K562 (cell line): ENCODE measurements at regions not wholly inside any gene's neighbourhood (a gene's known extent, or its start where the extent isn't known, plus 50 kb on each side); places are given as distances from the start of the nearest gene placed in this dataset.

Source experiments
- ATAC-seq: fragments of 200-7000 bp; cut with Tn5 transposase; 3 replicates; pipeline ENCODE4 v1.9.1; 2020; ENCODE audit warnings: moderate library complexity
- BruUV-seq: library from RNA; stranded (reverse); fragments of 400-500 nt; replicated peaks from 2 replicates; lab custom pipeline; 2021; lab: Mats Ljungman, UMichigan
- CTCF ChIA-PET: fragments of 300-600 bp; formaldehyde crosslinking; extraction: SDS; loops from one replicate; lab custom pipeline; 2021; ENCODE audit warnings: low intra/inter-chr PET ratio; lab: Yijun Ruan, JAX
- POLR2A ChIA-PET: fragments of 300-600, 350-650 bp; sonication (Branson Sonifier 250); formaldehyde crosslinking; extraction: SDS; loops from one replicate; lab custom pipeline; 2021; ENCODE audit warnings: antibody characterized with exemption, inconsistent platforms; lab: Yijun Ruan, JAX
- DNase-seq, 4 experiments: peaks; one replicate each; pipeline versions ENCODE4 v3.0.0 to v3.0.0-alpha.2; 2011 to 2018; ENCODE audit warnings: low spot score in 3 of 4, mixed read lengths in 3 of 4; ENCODE audit errors: extremely low read depth in 1 of 4
- FAIRE-seq: peaks from 2 replicates; lab custom pipeline; 2011; peaks lifted over from hg19 to GRCh38; lab: Jason Lieb, UNC
- H2AFZ ChIP-seq: 2 replicates; pipeline ENCODE4 v1.6.0; 2011; ENCODE audit warnings: low read depth, low read length, control low read depth, inconsistent platforms
- H3K27ac ChIP-seq: fragments of 200-600 bp; 3 replicates; pipeline ENCODE4 v1.8.0; 2011; ENCODE audit warnings: low read depth, mild to moderate bottlenecking, control low read depth, inconsistent platforms, low read length, moderate library complexity, mixed read lengths; ENCODE audit errors: extremely low read depth
- H3K27me3 ChIP-seq, 2 experiments: fragments of 300-600 bp in 1 of 2; 2 replicates in 1 of 2; 3 replicates in 1 of 2; pipeline versions ENCODE4 v1.6.0 to v1.8.0; 2011; ENCODE audit warnings: inconsistent platforms in 2 of 2, low read length in 2 of 2, mild to moderate bottlenecking in 1 of 2, mixed read lengths in 1 of 2, moderate library complexity in 1 of 2; ENCODE audit not compliant: control insufficient read depth in 2 of 2, insufficient read depth in 2 of 2
- H3K36me3 ChIP-seq: fragments of 300-600 bp; 3 replicates; pipeline ENCODE4 v1.8.0; 2011; ENCODE audit warnings: mild to moderate bottlenecking, low read length, inconsistent platforms; ENCODE audit not compliant: control insufficient read depth, insufficient read depth
- H3K4me1 ChIP-seq, 2 experiments: fragments of 200-600 bp in 1 of 2; replicated peaks in 1 of 2; 2 replicates in 1 of 2; 3 replicates in 1 of 2; pipeline versions ENCODE4 v1.5.1 to v1.8.0; 2011; ENCODE audit warnings: inconsistent platforms in 2 of 2, low read length in 2 of 2, mild to moderate bottlenecking in 1 of 2, mixed read lengths in 1 of 2, moderate library complexity in 1 of 2; ENCODE audit not compliant: control insufficient read depth in 2 of 2, insufficient read depth in 2 of 2
- H3K4me2 ChIP-seq: 2 replicates; pipeline ENCODE4 v1.6.1; 2011; ENCODE audit warnings: low read length, control low read depth, inconsistent platforms, mixed read lengths; ENCODE audit not compliant: insufficient read depth
- H3K4me3 ChIP-seq: fragments of 200-600 bp; sonication (generic), shearing (Covaris generic); 2 replicates; pipeline ENCODE4 v1.5.1; 2016; ENCODE audit warnings: control low read depth, inconsistent platforms
- H3K79me2 ChIP-seq: fragments of 200-600 bp; 3 replicates; pipeline ENCODE4 v1.8.0; 2011; ENCODE audit warnings: low read length, inconsistent platforms; ENCODE audit not compliant: control insufficient read depth, insufficient read depth
- H3K9ac ChIP-seq, 2 experiments: 2 replicates each; pipeline versions ENCODE4 v1.6.0 to v1.6.1; 2011; ENCODE audit warnings: low read depth in 2 of 2, low read length in 2 of 2, control low read depth in 1 of 2, inconsistent platforms in 1 of 2, mild to moderate bottlenecking in 1 of 2, mixed read lengths in 1 of 2; ENCODE audit not compliant: insufficient read depth in 1 of 2
- H3K9me1 ChIP-seq: one replicate; pipeline ENCODE4 v1.6.0; 2011; ENCODE audit warnings: inconsistent platforms, mild to moderate bottlenecking, low read length, moderate library complexity; ENCODE audit not compliant: control insufficient read depth, insufficient read depth
- H3K9me3 ChIP-seq: replicated peaks from 2 replicates; pipeline ENCODE4 v1.5.1; 2011; ENCODE audit warnings: low read depth, low read length, inconsistent platforms; ENCODE audit not compliant: control insufficient read depth, insufficient read depth
- H4K20me1 ChIP-seq: replicated peaks from 2 replicates; pipeline ENCODE4 v1.6.1; 2011; ENCODE audit warnings: low read length, inconsistent platforms, mixed read lengths; ENCODE audit not compliant: control insufficient read depth, insufficient read depth
- CBX2 ChIP-seq: fragments of 200-600 bp; sonication (generic); IDR thresholded peaks from one replicate; pipeline ENCODE4 v1.6.1; 2012; ENCODE audit warnings: mild to moderate bottlenecking, low read length, inconsistent platforms; ENCODE audit not compliant: insufficient read depth, poor library complexity, severe bottlenecking
- DLX4 ChIP-seq: fragments of 250-450 bp; sonication (Bioruptor Pico); IDR thresholded peaks from 2 replicates; pipeline ENCODE4 v1.6.1; 2021; ENCODE audit warnings: mild to moderate bottlenecking
- HDAC2 ChIP-seq: fragments of 450-650 bp; IDR thresholded peaks from 2 replicates; pipeline ENCODE4 v1.6.1; 2016; ENCODE audit warnings: mild to moderate bottlenecking
- ILF3 ChIP-seq: fragments of 450-650 bp; IDR thresholded peaks from 2 replicates; pipeline ENCODE4 v1.6.1; 2018; ENCODE audit warnings: antibody characterized with exemption, mild to moderate bottlenecking, moderate library complexity, borderline replicate concordance
- KDM1A ChIP-seq, 2 experiments: fragments of 450-650 bp; IDR thresholded peaks; 2 replicates each; pipeline ENCODE4 v1.6.1; 2016; ENCODE audit warnings: mild to moderate bottlenecking in 2 of 2
- MAX ChIP-seq: sonication (generic); formaldehyde crosslinking; IDR thresholded peaks from 2 replicates; pipeline ENCODE4 v1.9.0; 2022; ENCODE audit warnings: mild to moderate bottlenecking, missing genetic modification reagents
- MNT ChIP-seq, 2 experiments: fragments of 450-650 bp; conservative IDR thresholded peaks; 2 replicates each; pipeline ENCODE4 v1.6.1; 2017; ENCODE audit warnings: mild to moderate bottlenecking in 2 of 2, moderate library complexity in 2 of 2
- POLR2B ChIP-seq: fragments of 450-650 bp; IDR thresholded peaks from 2 replicates; pipeline ENCODE4 v1.6.1; 2018; ENCODE audit warnings: low read depth; ENCODE audit not compliant: partially characterized antibody
- SETDB1 ChIP-seq: IDR thresholded peaks from one replicate; pipeline ENCODE4 v1.6.1; 2012; ENCODE audit warnings: low read length, control low read depth, inconsistent platforms
- SPI1 ChIP-seq: IDR thresholded peaks from 2 replicates; pipeline ENCODE4 v1.6.1; 2011; ENCODE audit warnings: low read depth, low read length, control low read depth, borderline replicate concordance
- SREBF1 ChIP-seq: fragments of 150-350 bp; IDR thresholded peaks from 2 replicates; pipeline ENCODE4 v1.6.1; 2014; ENCODE audit warnings: antibody characterized with exemption, low read depth, low read length, borderline replicate concordance
- TCFL5 ChIP-seq: fragments of 250-450 bp; sonication (Bioruptor Pico); conservative IDR thresholded peaks from 2 replicates; pipeline ENCODE4 v1.6.1; 2021; ENCODE audit warnings: mild to moderate bottlenecking, moderate library complexity, matching md5 sums
- XRCC3 ChIP-seq: fragments of 450-650 bp; IDR thresholded peaks from 2 replicates; pipeline ENCODE4 v1.6.1; 2017; ENCODE audit warnings: mild to moderate bottlenecking, moderate library complexity
- ZNF124 ChIP-seq: sonication (generic); formaldehyde crosslinking; IDR thresholded peaks from 2 replicates; pipeline ENCODE4 v1.8.1; 2022; ENCODE audit warnings: missing genetic modification reagents
- ZNF146 ChIP-seq: IDR thresholded peaks from one replicate; pipeline ENCODE4 v1.6.1; 2018; ENCODE audit warnings: missing compliant biosample characterization; ENCODE audit not compliant: unreplicated experiment
- ZNF175 ChIP-seq: fragments of 200-800 bp; sonication (Bioruptor generic); IDR thresholded peaks from 2 replicates; pipeline ENCODE4 v1.6.1; 2016; ENCODE audit warnings: low read depth, mild to moderate bottlenecking, missing genetic modification characterization, missing compliant biosample characterization
- ZNF431 ChIP-seq: sonication (generic); formaldehyde crosslinking; IDR thresholded peaks from 2 replicates; pipeline ENCODE4 v1.8.0; 2022; ENCODE audit warnings: mild to moderate bottlenecking, missing genetic modification reagents
- ZNF586 ChIP-seq: fragments of 450-650 bp; formaldehyde crosslinking; conservative IDR thresholded peaks from 2 replicates; pipeline ENCODE4 v1.4.0; 2020; ENCODE audit warnings: mild to moderate bottlenecking, moderate library complexity
- WGBS: fragments of 100-300 bp; shearing (Covaris generic); methylation state at CpG from one replicate; pipeline ENCODE4 v1.1.6; 2016; ENCODE audit warnings: low coverage, mixed read lengths; ENCODE audit not compliant: insufficient coverage; ENCODE audit errors: missing lambda C conversion rate; 5-methylcytosine and 5-hydroxymethylcytosine counted together
- in situ Hi-C: fragments of 300-500 bp; cut with MboI; formaldehyde crosslinking; loops from 4 replicates; pipeline ENCODE4 v1.15.0; 2018; ENCODE audit warnings: inconsistent platforms, mixed read lengths
- intact Hi-C: fragments of 100-400 bp; cut with micrococcal nuclease; formaldehyde crosslinking; loops from 2 replicates; pipeline ENCODE4 v1.14.2; 2022
- TF ChIP-seq, protein P1 (sequence below): fragments of 450-650 bp; formaldehyde crosslinking; IDR thresholded peaks from 2 replicates; pipeline ENCODE4 v1.4.0; 2020; ENCODE audit warnings: mild to moderate bottlenecking, moderate library complexity

GRCh38 chr5:123283499-123283898 is 139.7 kb downstream of the CEP120 start:
- H3K36me3 ChIP-seq = no peaks in the 10 kb centered on the region
- intact Hi-C loops (no loop called here), in situ Hi-C loops (no loop called here)
- FAIRE-seq = no peak
- H3K27me3 ChIP-seq = peaks cover 7 to 12% of the 10 kb centered on the region in 2 experiments
- TF ChIP-seq ZNF146 (no peak), XRCC3 (no peak), MAX (CRISPR knock-in tag) (no peak), MNT (conservative IDR thresholded peaks at IDR 0.05) (no peak), SPI1 (no peak), ZNF586 (CRISPR knock-in tag) (no peak), KDM1A (IDR thresholded peaks at IDR 0.05) (no peak), POLR2B (no peak), TCFL5 (CRISPR knock-in tag) (no peak), ZNF124 (CRISPR knock-in tag) (no peak), SREBF1 (no peak), ZNF175 (no peak), ILF3 (no peak), SETDB1 (no peak), HDAC2 (no peak), ZNF431 (no peak), CBX2 (no peak), DLX4 (no peak)
- TF ChIP-seq, protein P1, sequence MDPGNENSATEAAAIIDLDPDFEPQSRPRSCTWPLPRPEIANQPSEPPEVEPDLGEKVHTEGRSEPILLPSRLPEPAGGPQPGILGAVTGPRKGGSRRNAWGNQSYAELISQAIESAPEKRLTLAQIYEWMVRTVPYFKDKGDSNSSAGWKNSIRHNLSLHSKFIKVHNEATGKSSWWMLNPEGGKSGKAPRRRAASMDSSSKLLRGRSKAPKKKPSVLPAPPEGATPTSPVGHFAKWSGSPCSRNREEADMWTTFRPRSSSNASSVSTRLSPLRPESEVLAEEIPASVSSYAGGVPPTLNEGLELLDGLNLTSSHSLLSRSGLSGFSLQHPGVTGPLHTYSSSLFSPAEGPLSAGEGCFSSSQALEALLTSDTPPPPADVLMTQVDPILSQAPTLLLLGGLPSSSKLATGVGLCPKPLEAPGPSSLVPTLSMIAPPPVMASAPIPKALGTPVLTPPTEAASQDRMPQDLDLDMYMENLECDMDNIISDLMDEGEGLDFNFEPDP (CRISPR knock-in tag) = no peak
- TF ChIP-seq, all 486 proteins: peak for 0
- ATAC-seq (no peak), DNase-seq (no peak)
- Histone ChIP-seq H2AFZ (no peak overlapping the region), H3K4me3 (no peak overlapping the region), H3K4me1 (no peaks in the 10 kb centered on the region), H3K4me2 (no peak overlapping the region), H4K20me1 (no peaks in the 10 kb centered on the region), H3K79me2 (no peaks in the 10 kb centered on the region), H3K9me3 (no peaks in the 10 kb centered on the region), H3K9ac (no peak overlapping the region), H3K27ac (no peak overlapping the region), H3K9me1 (no peaks in the 10 kb centered on the region)
- WGBS = 0% methylated on average over 1 of the region's 1 CpG
- ChIA-PET POLR2A (no interaction called here), CTCF (no interaction called here)
- no TSS peak for BruUV-seq
